BJ (cell line): ENCODE measurements at regions not wholly inside any gene's neighbourhood (a gene's known extent, or its start where the extent isn't known, plus 50 kb on each side); places are given as distances from the start of the nearest gene placed in this dataset.

Experiments
- CTCF ChIA-PET: fragments of 350-600 bp; formaldehyde crosslinking; extraction: SDS; loops from one replicate; lab custom pipeline; 2021; ENCODE audit warnings: antibody characterized with exemption, inconsistent platforms; lab: Yijun Ruan, JAX
- POLR2A ChIA-PET: fragments of 300-600 bp; sonication (Branson Sonifier 250); formaldehyde crosslinking; extraction: SDS; loops from one replicate; lab custom pipeline; 2021; ENCODE audit warnings: antibody characterized with exemption; lab: Charles Lee
- DNase-seq: peaks from one replicate; pipeline ENCODE4 v3.0.0-alpha.2; 2011; ENCODE audit warnings: low read depth
- H3K27me3 ChIP-seq: 2 replicates; pipeline ENCODE4 v1.6.0; 2011; ENCODE audit warnings: low read length; ENCODE audit not compliant: control insufficient read depth, insufficient read depth
- H3K36me3 ChIP-seq: 2 replicates; pipeline ENCODE4 v1.5.1; 2011; ENCODE audit warnings: low read length; ENCODE audit not compliant: control insufficient read depth, insufficient read depth
- H3K4me3 ChIP-seq: 2 replicates; pipeline ENCODE4 v1.5.1; 2011; ENCODE audit warnings: low read depth, mild to moderate bottlenecking, control low read depth, low read length
- TF ChIP-seq, protein P1 (sequence below): IDR thresholded peaks from 2 replicates; pipeline ENCODE4 v1.5.1; 2011; ENCODE audit warnings: low read depth, mild to moderate bottlenecking, control low read depth, inconsistent platforms, low read length, moderate library complexity; ENCODE audit not compliant: insufficient read depth

DNA sequence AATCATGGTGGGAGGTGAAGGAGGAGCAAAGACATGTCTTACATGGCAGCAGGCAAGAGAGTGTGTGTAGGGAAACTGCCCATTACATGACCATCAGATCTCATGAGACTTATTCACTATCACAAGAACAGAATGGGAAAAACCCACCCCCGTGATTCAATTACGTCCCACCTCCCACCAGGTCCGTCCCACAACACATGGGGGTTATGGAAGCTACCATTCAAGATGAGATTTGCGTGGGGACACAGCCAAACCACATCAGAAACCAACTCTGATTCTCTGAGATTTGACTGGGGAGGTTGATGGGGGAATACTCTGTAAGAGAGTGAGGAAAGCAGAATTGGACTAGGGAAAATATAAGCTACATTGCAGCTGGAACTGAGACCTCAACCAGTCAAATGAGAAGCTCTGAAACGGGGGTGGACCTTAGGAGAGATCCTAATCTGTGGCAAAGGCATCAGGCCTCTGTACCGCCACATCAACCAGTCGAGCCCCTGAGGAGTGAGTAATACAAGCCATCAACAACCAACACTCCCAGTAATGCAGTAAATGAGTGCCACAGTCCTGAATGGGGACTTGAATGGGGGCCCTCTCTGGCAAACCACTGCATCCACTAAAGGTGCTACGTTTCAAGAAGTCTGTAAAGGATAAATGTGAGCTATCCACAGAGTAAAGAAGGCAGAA lies 207.9 kb upstream of the GADL1 start:
- Histone ChIP-seq H3K4me3 (no peak overlapping the region), H3K27me3 (no peaks in the 10 kb centered on the region; the same call in 1 of the 2 replicates), H3K36me3 (no peaks in the 10 kb centered on the region)
- CTCF ChIA-PET = interaction anchor here (0.9 to 1.4 kb wide), 3 partner anchors 9 to 93 kb away, joined by 3 to 4 read pairs (median 4); no protein-coding TSS in a partner anchor
- no peak for DNase-seq
- TF ChIP-seq, protein P1, sequence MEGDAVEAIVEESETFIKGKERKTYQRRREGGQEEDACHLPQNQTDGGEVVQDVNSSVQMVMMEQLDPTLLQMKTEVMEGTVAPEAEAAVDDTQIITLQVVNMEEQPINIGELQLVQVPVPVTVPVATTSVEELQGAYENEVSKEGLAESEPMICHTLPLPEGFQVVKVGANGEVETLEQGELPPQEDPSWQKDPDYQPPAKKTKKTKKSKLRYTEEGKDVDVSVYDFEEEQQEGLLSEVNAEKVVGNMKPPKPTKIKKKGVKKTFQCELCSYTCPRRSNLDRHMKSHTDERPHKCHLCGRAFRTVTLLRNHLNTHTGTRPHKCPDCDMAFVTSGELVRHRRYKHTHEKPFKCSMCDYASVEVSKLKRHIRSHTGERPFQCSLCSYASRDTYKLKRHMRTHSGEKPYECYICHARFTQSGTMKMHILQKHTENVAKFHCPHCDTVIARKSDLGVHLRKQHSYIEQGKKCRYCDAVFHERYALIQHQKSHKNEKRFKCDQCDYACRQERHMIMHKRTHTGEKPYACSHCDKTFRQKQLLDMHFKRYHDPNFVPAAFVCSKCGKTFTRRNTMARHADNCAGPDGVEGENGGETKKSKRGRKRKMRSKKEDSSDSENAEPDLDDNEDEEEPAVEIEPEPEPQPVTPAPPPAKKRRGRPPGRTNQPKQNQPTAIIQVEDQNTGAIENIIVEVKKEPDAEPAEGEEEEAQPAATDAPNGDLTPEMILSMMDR = no peak
- POLR2A ChIA-PET = no interaction called here

DNA sequence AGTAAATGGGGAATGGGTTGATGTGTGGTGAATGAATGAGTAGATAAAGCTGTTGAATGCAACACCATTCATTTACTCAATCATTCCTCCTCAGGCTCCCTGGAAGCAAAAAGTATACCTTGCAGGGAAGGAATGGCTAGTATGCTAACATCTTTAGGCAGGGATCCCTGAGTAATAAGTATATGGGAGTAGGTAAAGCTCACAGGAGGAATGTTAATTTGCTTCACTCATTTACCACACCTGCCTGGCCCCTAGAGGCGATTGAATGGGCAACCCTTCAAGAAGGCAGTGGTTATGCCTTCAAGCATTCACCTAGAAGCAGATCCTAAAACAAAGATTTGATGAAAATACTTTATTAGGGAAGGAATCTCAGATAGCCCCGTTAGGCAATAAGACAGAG lies 208.7 kb upstream of the GADL1 start:
- DNase-seq = no peak
- Histone ChIP-seq H3K27me3 (no peaks in the 10 kb centered on the region), H3K4me3 (no peak overlapping the region), H3K36me3 (no peaks in the 10 kb centered on the region)
- TF ChIP-seq, protein P1 = no peak
- ChIA-PET CTCF (interaction anchor here (1.4 kb wide), 1 partner anchor 10 kb away, joined by 4 read pairs; no protein-coding TSS in a partner anchor), POLR2A (no interaction called here)

DNA sequence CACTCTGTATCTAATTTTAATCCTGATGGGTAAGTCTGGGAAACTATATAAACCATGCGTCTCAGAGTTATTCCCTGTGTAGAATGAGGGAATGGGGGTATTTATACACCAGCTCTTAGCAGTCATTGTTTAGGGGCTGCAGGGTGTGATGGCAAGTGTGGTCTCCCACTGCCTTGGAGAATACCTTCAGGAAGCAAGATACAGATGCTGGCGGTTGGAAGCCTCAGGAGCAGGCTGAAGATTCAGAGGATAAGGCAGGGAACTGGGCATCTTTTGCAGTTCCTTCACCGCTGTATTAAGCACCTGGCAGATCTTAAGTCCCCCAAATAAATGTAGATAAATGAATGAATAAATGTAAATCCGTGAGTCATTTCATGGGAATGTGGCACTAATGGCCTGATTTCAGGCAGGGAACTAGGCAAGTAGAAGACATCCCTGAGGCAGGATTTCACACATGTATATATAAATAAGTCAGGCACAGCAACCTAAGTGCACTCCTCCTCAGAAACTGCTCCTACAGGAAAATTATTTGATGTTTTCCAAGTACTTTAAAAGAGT lies 209.2 kb upstream of the GADL1 start:
- TF ChIP-seq, protein P1 = no peak
- no peak for DNase-seq
- POLR2A ChIA-PET = no interaction called here
- CTCF ChIA-PET = interaction anchor here (1.4 kb wide), 1 partner anchor 10 kb away, joined by 4 read pairs; no protein-coding TSS in a partner anchor
- Histone ChIP-seq H3K36me3 (no peaks in the 10 kb centered on the region), H3K27me3 (no peaks in the 10 kb centered on the region), H3K4me3 (no peak overlapping the region)

DNA sequence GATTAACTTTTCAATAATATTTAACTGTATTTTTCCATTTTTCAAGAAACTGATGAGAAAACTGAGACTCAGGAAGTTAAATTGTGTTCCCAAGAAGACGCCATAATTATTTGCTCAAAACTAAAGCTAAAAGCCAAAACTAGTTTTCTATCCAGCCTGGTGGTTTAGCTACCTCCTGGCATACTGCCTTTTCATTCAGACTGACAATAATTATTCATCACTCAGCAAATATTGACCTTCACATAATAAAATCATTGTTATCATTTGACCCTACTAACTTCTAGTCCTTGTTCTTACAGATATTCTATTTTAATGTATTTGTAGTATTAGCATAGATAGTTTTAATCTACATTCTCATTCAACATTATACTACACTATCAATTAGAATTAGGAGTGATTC lies 210.6 kb upstream of the GADL1 start:
- POLR2A ChIA-PET = no interaction called here
- TF ChIP-seq, protein P1 = no peak
- DNase-seq = no peak
- no peak overlapping the region for H3K4me3 ChIP-seq
- CTCF ChIA-PET = interaction anchor here (1.2 kb wide), 1 partner anchor 506 kb away, joined by 4 read pairs; no protein-coding TSS in a partner anchor
- no peaks in the 10 kb centered on the region for H3K36me3 ChIP-seq
- H3K27me3 ChIP-seq = no peaks in the 10 kb centered on the region

DNA sequence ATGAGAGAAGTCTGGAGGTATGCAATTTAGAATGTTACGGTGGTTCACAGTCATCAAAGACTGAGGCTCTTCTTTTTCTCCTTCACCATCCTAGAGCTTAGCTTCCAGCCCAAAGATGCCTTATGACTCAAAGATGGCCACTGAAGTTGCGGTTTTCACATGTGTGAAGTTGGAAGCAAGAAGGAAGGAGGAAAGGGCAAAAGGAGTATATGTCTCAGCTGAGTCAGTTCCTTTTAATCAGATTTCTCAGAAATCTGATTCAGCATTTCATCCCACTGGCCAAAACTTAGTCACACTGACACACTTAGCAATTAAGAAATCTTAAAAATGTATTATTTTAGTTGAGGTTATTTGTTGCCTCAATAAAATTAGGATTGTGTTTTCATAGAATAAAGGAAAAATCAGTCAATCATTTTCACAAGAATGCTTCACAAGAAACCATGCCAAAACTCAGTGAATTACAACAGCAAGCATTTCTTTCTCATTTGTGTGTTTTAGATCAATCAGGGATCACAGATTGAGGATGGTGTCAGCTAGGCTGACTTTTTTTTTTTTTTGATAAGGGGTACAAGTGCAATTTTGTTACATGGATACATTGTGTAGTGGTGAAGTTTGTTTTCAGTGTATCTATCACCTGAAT lies 211.1 kb upstream of the GADL1 start:
- H3K36me3 ChIP-seq = no peaks in the 10 kb centered on the region
- no peak overlapping the region for H3K4me3 ChIP-seq
- TF ChIP-seq, protein P1 = no peak
- POLR2A ChIA-PET = no interaction called here
- peak; percentile 76 for DNase-seq
- CTCF ChIA-PET = interaction anchor here (1.2 kb wide), 1 partner anchor 505 kb away, joined by 4 read pairs; no protein-coding TSS in a partner anchor
- H3K27me3 ChIP-seq = no peaks in the 10 kb centered on the region
